ENCODE measurements at regions not wholly inside any gene's neighbourhood (a gene's known extent, or its start where the extent isn't known, plus 50 kb on each side); places are given as distances from the start of the nearest gene placed in this dataset.

DNA sequence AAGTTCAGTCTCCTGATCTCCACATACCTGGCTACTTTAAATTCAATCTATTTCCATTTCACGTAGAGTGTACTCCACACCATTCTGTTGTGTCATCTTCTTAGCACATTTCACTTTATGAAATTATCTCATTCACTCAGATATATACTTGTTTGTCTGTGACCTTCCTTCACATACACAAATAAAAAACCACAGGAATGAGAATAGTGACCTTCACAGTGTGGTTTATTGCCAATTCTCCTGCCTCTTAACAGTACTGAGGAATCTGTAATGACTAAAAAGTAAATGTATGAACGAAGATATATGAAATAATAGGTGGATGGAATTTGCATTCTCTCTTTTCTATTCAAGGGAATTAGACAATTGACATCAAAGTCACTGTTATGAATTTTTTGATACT is 183.9 kb upstream of the PCDH7 start:
- CTCF ChIA-PET = no interaction called here
- POLR2A ChIA-PET = no interaction called here
- H3K4me3 ChIP-seq (ENCODE audit: low read depth, low read length) = no peak overlapping the region
- H3K4me1 ChIP-seq (ENCODE audit: control insufficient read depth, insufficient read depth, low read length) = no peaks in the 10 kb centered on the region
- no peaks in the 10 kb centered on the region for H3K36me3 ChIP-seq (ENCODE audit: control insufficient read depth in 2 of 2, insufficient read depth in 1 of 2, low read length in 2 of 2)
- TF ChIP-seq HOXC10 (CRISPR knock-in tag; IDR thresholded peaks at IDR 0.05) = no peak
- no peak for TF ChIP-seq ZNF624 (tag by site-specific recombination; IDR thresholded peaks at IDR 0.05)
- no peak for TF ChIP-seq ZSCAN5A (tag by site-specific recombination; IDR thresholded peaks at IDR 0.05)
- TF ChIP-seq ZNF169 (tag by site-specific recombination; IDR thresholded peaks at IDR 0.05) = no peak
- TF ChIP-seq ZNF416 (tag by site-specific recombination; IDR thresholded peaks at IDR 0.05) = no peak
- TF ChIP-seq MEIS1 (CRISPR knock-in tag; IDR thresholded peaks at IDR 0.05; ENCODE audit: borderline replicate concordance) = no peak
- TF ChIP-seq ZNF76 (tag by site-specific recombination; IDR thresholded peaks at IDR 0.05; ENCODE audit: borderline replicate concordance, low read depth) = no peak
- TF ChIP-seq ZNF146 (tag by site-specific recombination; IDR thresholded peaks at IDR 0.05) = no peak
- TF ChIP-seq ZNF677 (tag by site-specific recombination; IDR thresholded peaks at IDR 0.05) = no peak
- no peak for TF ChIP-seq ZIC2 (tag by site-specific recombination; IDR thresholded peaks at IDR 0.05)
- TF ChIP-seq HOXA7 (CRISPR knock-in tag; IDR thresholded peaks at IDR 0.05; ENCODE audit: borderline replicate concordance) = no peak
- no peak for TF ChIP-seq KLF7 (tag by site-specific recombination; IDR thresholded peaks at IDR 0.05; ENCODE audit: borderline replicate concordance)
- no peak for TF ChIP-seq ZNF560 (tag by site-specific recombination; IDR thresholded peaks at IDR 0.05; ENCODE audit: borderline replicate concordance)
- TF ChIP-seq, protein P1, sequence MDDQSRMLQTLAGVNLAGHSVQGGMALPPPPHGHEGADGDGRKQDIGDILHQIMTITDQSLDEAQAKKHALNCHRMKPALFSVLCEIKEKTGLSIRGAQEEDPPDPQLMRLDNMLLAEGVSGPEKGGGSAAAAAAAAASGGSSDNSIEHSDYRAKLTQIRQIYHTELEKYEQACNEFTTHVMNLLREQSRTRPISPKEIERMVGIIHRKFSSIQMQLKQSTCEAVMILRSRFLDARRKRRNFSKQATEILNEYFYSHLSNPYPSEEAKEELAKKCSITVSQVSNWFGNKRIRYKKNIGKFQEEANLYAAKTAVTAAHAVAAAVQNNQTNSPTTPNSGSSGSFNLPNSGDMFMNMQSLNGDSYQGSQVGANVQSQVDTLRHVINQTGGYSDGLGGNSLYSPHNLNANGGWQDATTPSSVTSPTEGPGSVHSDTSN (CRISPR knock-in tag; IDR thresholded peaks at IDR 0.05) = no peak
- TF ChIP-seq ZBTB17 (tag by site-specific recombination; IDR thresholded peaks at IDR 0.05) = no peak
- no peak overlapping the region for H3K27ac ChIP-seq (ENCODE audit: extremely low read depth, low read depth, low read length)
- no peaks in the 10 kb centered on the region for H3K9me3 ChIP-seq (ENCODE audit: control insufficient read depth, insufficient read depth, low read depth, low read length)

DNA sequence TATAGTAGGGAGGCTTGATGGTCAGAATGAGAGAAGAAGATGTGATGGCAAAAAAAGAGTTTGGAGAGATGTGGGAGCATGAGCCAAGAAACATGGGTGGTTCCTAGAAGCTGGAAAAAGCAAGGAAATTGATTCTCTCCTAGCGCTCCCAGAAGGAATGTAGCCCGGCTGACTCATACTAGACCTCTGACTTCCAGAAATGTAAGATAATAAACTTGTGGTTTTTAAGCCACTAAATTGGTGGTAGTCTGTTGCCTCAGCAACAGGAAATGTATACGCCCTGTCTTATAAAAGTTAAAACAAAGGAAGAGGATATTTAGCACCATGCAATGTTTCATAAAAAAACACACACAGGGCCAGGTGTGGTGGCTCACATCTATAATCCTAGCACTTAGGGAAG is 182.7 kb upstream of the PCDH7 start:
- H3K4me1 ChIP-seq (ENCODE audit: control insufficient read depth, insufficient read depth, low read length) = no peaks in the 10 kb centered on the region
- TF ChIP-seq HOXD13 (CRISPR knock-in tag; IDR thresholded peaks at IDR 0.05; ENCODE audit: borderline replicate concordance) (0 out of 2 replicates have a peak, but pooled peaks have one; percentile 40), IKZF3 (tag by site-specific recombination; IDR thresholded peaks at IDR 0.05) (no peak)
- no peak overlapping the region for H3K4me3 ChIP-seq (ENCODE audit: low read depth, low read length)
- H3K9me3 ChIP-seq (ENCODE audit: control insufficient read depth, insufficient read depth, low read depth, low read length) = no peaks in the 10 kb centered on the region
- no peaks in the 10 kb centered on the region for H3K36me3 ChIP-seq (ENCODE audit: control insufficient read depth in 2 of 2, insufficient read depth in 1 of 2, low read length in 2 of 2)
- ChIA-PET POLR2A (no interaction called here), CTCF (no interaction called here)
- no peak overlapping the region for H3K27ac ChIP-seq (ENCODE audit: extremely low read depth, low read depth, low read length)

GRCh38 chr4:30538794-30539193 is 181.4 kb upstream of the PCDH7 start:
- Histone ChIP-seq H3K4me1 (ENCODE audit: control insufficient read depth, insufficient read depth, low read length) (no peaks in the 10 kb centered on the region), H3K4me3 (ENCODE audit: low read depth, low read length) (no peak overlapping the region), H3K9me3 (ENCODE audit: control insufficient read depth, insufficient read depth, low read depth, low read length) (no peaks in the 10 kb centered on the region), H3K36me3 (ENCODE audit: control insufficient read depth in 2 of 2, insufficient read depth in 1 of 2, low read length in 2 of 2) (no peaks in the 10 kb centered on the region), H3K27ac (ENCODE audit: extremely low read depth, low read depth, low read length) (no peak overlapping the region)
- TF ChIP-seq ZNF175 (tag by site-specific recombination; IDR thresholded peaks at IDR 0.05) (no peak), ZXDB (tag by site-specific recombination; IDR thresholded peaks at IDR 0.05) (no peak), ZNF426 (tag by site-specific recombination; IDR thresholded peaks at IDR 0.05) (no peak), ZNF138 (tag by site-specific recombination; IDR thresholded peaks at IDR 0.05; ENCODE audit: borderline replicate concordance) (no peak)
- CTCF ChIA-PET = no interaction called here
- POLR2A ChIA-PET = no interaction called here
